Left ventricle myocardium inferior (tissue), 1 donor: ENCODE measurements at regions not wholly inside any gene's neighbourhood (a gene's known extent, or its start where the extent isn't known, plus 50 kb on each side); places are given as distances from the start of the nearest gene placed in this dataset.

Experiments used
- DNase-seq: peaks from one replicate; pipeline ENCODE4 v3.0.0-alpha.2; 2020
- H3K27ac ChIP-seq: fragments of 200-600 bp; replicated peaks from 2 replicates; pipeline ENCODE4 v1.8.0; 2021
- H3K27me3 ChIP-seq: fragments of 200-600 bp; 2 replicates; pipeline ENCODE4 v1.8.0; 2021; ENCODE audit warnings: low read depth
- H3K36me3 ChIP-seq: fragments of 200-600 bp; 2 replicates; pipeline ENCODE4 v1.8.0; 2021
- H3K4me1 ChIP-seq: fragments of 200-600 bp; 2 replicates; pipeline ENCODE4 v1.8.0; 2021
- H3K4me3 ChIP-seq: fragments of 200-600 bp; 2 replicates; pipeline ENCODE4 v1.8.0; 2021; ENCODE audit warnings: mild to moderate bottlenecking, moderate library complexity
- H3K9me3 ChIP-seq: fragments of 200-600 bp; replicated peaks from 2 replicates; pipeline ENCODE4 v1.8.0; 2021
- CTCF ChIP-seq: fragments of 200-600 bp; IDR thresholded peaks from 2 replicates; pipeline ENCODE4 v1.8.0; 2021; ENCODE audit warnings: antibody characterized with exemption, mild to moderate bottlenecking, borderline replicate concordance
- intact Hi-C: fragments of 100-400 bp; cut with micrococcal nuclease; formaldehyde crosslinking; loops from one replicate; pipeline ENCODE4 v1.11.0; 2022
- donor health status: DM: no; HTN: yes; CAD: no; lungs with severe emphysema.

GRCh38 chr5:34570721-34571676, 85.1 kb upstream of the RAI14 start:
- H3K9me3 ChIP-seq, result no peaks in the 10 kb centered on the region
- no peaks in the 10 kb centered on the region for H3K27me3 ChIP-seq
- H3K36me3 ChIP-seq, result no peaks in the 10 kb centered on the region
- DNase-seq, result no peak
- H3K4me1 ChIP-seq, result peaks cover 6% of the 10 kb centered on the region
- H3K27ac ChIP-seq, result no peak overlapping the region
- no peak for TF ChIP-seq CTCF
- H3K4me3 ChIP-seq, result no peak overlapping the region
- intact Hi-C loops, result no loop called here

- H3K36me3 ChIP-seq, result no peaks in the 10 kb centered on the region
- H3K9me3 ChIP-seq, result no peaks in the 10 kb centered on the region
- DNase-seq, result no peak
- H3K4me3 ChIP-seq, result no peak overlapping the region
- intact Hi-C loops, result no loop called here
- H3K27me3 ChIP-seq, result no peaks in the 10 kb centered on the region
- peaks cover 6% of the 10 kb centered on the region for H3K4me1 ChIP-seq
- H3K27ac ChIP-seq, result no peak overlapping the region
- no peak for TF ChIP-seq CTCF
Observed at GRCh38 chr5:34571677-34572041, 84.5 kb upstream of the RAI14 start.

- no peak for TF ChIP-seq CTCF
- H3K9me3 ChIP-seq, result peaks cover 3% of the 10 kb centered on the region
- no peak overlapping the region for H3K4me3 ChIP-seq
- no peaks in the 10 kb centered on the region for H3K36me3 ChIP-seq
- H3K27me3 ChIP-seq, result no peaks in the 10 kb centered on the region
- intact Hi-C loops, result no loop called here
- DNase-seq, result no peak
- H3K4me1 ChIP-seq, result peaks cover 6% of the 10 kb centered on the region
- no peak overlapping the region for H3K27ac ChIP-seq
Observed at GRCh38 chr5:34574936-34575467, 81.1 kb upstream of the RAI14 start.

GRCh38 chr5:34576891-34577666, 79.0 kb upstream of the RAI14 start:
- no peaks in the 10 kb centered on the region for H3K36me3 ChIP-seq
- DNase-seq, result no peak
- H3K27ac ChIP-seq, result no peak overlapping the region
- no peak for TF ChIP-seq CTCF
- intact Hi-C loops, result no loop called here
- no peaks in the 10 kb centered on the region for H3K27me3 ChIP-seq
- peaks cover 3% of the 10 kb centered on the region for H3K9me3 ChIP-seq
- no peaks in the 10 kb centered on the region for H3K4me1 ChIP-seq
- no peak overlapping the region for H3K4me3 ChIP-seq

GRCh38 chr5:34578962-34579361, 77.2 kb upstream of the RAI14 start:
- intact Hi-C loops, result no loop called here
- Histone ChIP-seq H3K9me3 (peaks cover 3% of the 10 kb centered on the region), H3K36me3 (no peaks in the 10 kb centered on the region), H3K4me3 (no peak overlapping the region), H3K4me1 (peaks cover 3% of the 10 kb centered on the region), H3K27me3 (no peaks in the 10 kb centered on the region), H3K27ac (no peak overlapping the region)
- DNase-seq, result no peak
- no peak for TF ChIP-seq CTCF
